Colonic mucosa (tissue), 4 donors: ENCODE measurements at regions not wholly inside any gene's neighbourhood (a gene's known extent, or its start where the extent isn't known, plus 50 kb on each side); places are given as distances from the start of the nearest gene placed in this dataset.

Experiments used
- DNase-seq: peaks from one replicate; pipeline ENCODE4 v3.0.0-alpha.2; 2020
- H3K27ac ChIP-seq: fragments of 200-600 bp; one replicate; pipeline ENCODE4 v1.8.0; 2021
- H3K27me3 ChIP-seq: fragments of 200-600 bp; one replicate; pipeline ENCODE4 v1.8.0; 2021
- H3K36me3 ChIP-seq: fragments of 200-600 bp; one replicate; pipeline ENCODE4 v1.8.0; 2021
- H3K4me1 ChIP-seq: fragments of 200-600 bp; one replicate; pipeline ENCODE4 v1.8.0; 2021; ENCODE audit warnings: mild to moderate bottlenecking
- H3K4me3 ChIP-seq: fragments of 200-600 bp; one replicate; pipeline ENCODE4 v1.8.0; 2021
- H3K9ac ChIP-seq, 2 donors: one replicate each; pipeline ENCODE4 v1.7.0; 2013; ENCODE audit warnings: control low read depth in 2 of 2, low read depth in 2 of 2, low read length in 2 of 2
- H3K9me3 ChIP-seq: fragments of 200-600 bp; one replicate; pipeline ENCODE4 v1.8.0; 2021
- intact Hi-C: fragments of 100-400 bp; cut with DNase I; formaldehyde crosslinking; loops from one replicate; pipeline ENCODE4 v1.14.1; 2022
- TF ChIP-seq, protein P1 (sequence below): fragments of 200-600 bp; IDR thresholded peaks from one replicate; pipeline ENCODE4 v1.8.0; 2022; ENCODE audit warnings: antibody characterized with exemption, mild to moderate bottlenecking
- donor health status: healthy.
- donor health status: DM: no; HTN: no; CAD: no.
- donor health status: DM: no; HTN: no; CAD: no.

DNA sequence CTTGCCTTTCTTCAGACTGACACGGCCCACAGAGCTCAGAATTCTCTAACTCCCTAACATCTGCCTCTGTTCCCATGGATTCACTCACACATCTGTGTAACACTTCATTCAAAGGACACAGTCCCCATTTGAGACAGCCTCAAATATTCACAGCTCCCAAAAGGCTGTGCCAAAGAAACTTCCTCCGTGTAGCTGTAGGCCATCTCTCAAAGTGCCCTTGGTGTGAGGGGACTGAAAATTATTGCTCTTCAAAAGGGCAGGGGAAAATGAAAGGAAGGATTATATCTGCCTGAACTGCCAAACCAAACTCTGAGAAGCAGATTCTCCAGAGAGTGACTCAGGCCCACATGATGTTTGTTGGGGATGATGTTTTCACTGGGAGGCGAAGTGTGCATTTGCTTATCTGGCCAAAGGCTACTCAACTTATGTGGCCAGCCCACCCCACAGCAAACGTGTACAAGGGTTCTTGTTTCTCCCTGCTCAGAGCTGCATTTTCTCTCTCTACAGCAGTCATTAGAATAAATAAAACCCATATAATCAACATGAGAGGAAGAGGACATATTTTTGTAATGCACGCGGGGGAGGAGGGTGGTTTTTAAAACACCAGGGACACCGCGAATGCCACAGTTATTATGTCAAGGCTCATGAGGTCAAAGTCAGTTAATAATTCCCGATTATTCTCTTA lies 302.4 kb upstream of the NFE2L3 start:
- no peak for DNase-seq
- Histone ChIP-seq H3K27me3 (peaks cover 8% of the 10 kb centered on the region), H3K4me1 (peaks cover 6% of the 10 kb centered on the region), H3K36me3 (no peaks in the 10 kb centered on the region), H3K9me3 (no peaks in the 10 kb centered on the region), H3K27ac (peak overlapping the region; percentile 5), H3K4me3 (no peak overlapping the region), H3K9ac (no peak overlapping the region)
- TF ChIP-seq, protein P1, sequence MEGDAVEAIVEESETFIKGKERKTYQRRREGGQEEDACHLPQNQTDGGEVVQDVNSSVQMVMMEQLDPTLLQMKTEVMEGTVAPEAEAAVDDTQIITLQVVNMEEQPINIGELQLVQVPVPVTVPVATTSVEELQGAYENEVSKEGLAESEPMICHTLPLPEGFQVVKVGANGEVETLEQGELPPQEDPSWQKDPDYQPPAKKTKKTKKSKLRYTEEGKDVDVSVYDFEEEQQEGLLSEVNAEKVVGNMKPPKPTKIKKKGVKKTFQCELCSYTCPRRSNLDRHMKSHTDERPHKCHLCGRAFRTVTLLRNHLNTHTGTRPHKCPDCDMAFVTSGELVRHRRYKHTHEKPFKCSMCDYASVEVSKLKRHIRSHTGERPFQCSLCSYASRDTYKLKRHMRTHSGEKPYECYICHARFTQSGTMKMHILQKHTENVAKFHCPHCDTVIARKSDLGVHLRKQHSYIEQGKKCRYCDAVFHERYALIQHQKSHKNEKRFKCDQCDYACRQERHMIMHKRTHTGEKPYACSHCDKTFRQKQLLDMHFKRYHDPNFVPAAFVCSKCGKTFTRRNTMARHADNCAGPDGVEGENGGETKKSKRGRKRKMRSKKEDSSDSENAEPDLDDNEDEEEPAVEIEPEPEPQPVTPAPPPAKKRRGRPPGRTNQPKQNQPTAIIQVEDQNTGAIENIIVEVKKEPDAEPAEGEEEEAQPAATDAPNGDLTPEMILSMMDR, result no peak
- intact Hi-C loops, result loop anchor here (5.0 kb wide), 3 partner anchors 282 to 597 kb away; no protein-coding TSS in a partner anchor

GRCh38 chr7:25850216-25850615 lies 301.8 kb upstream of the NFE2L3 start:
- TF ChIP-seq, protein P1, result no peak
- intact Hi-C loops, result loop anchor here (5.0 kb wide), 3 partner anchors 283 to 598 kb away; no protein-coding TSS in a partner anchor
- H3K4me1 ChIP-seq, result peaks cover 6% of the 10 kb centered on the region
- peaks cover 8% of the 10 kb centered on the region for H3K27me3 ChIP-seq
- H3K4me3 ChIP-seq, result no peak overlapping the region
- no peaks in the 10 kb centered on the region for H3K36me3 ChIP-seq
- H3K27ac ChIP-seq, result peak overlapping the region; percentile 5
- H3K9me3 ChIP-seq, result no peaks in the 10 kb centered on the region
- DNase-seq, result no peak
- no peak overlapping the region for H3K9ac ChIP-seq

DNA sequence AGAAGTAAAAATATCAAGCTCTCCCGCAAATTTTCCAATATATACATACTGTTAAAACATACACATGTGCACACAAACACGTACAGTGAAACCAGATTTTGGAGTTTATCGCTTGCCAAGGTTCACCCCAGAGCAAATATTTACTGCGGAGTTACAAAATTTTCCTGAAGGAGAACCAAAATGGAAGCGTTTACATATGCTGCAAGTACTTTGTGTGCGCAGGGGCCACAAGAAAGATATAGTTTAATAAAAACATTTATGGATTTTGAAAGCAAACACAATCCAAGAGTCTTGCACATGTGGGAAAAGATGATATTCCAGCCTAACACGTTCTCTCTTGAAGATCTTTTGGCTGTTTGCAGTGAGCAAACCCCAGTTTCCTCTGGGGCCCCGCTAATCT lies 301.3 kb upstream of the NFE2L3 start:
- peaks cover 8% of the 10 kb centered on the region for H3K27me3 ChIP-seq
- peak overlapping the region; percentile 5 for H3K27ac ChIP-seq
- intact Hi-C loops, result loop anchor here (5.0 kb wide), 3 partner anchors 283 to 598 kb away; no protein-coding TSS in a partner anchor
- H3K36me3 ChIP-seq, result no peaks in the 10 kb centered on the region
- H3K4me3 ChIP-seq, result no peak overlapping the region
- TF ChIP-seq, protein P1, result no peak
- no peaks in the 10 kb centered on the region for H3K9me3 ChIP-seq
- peak overlapping the region in 1 of 2 donors; percentile 26 for H3K9ac ChIP-seq
- DNase-seq, result no peak
- peaks cover 6% of the 10 kb centered on the region for H3K4me1 ChIP-seq

DNA sequence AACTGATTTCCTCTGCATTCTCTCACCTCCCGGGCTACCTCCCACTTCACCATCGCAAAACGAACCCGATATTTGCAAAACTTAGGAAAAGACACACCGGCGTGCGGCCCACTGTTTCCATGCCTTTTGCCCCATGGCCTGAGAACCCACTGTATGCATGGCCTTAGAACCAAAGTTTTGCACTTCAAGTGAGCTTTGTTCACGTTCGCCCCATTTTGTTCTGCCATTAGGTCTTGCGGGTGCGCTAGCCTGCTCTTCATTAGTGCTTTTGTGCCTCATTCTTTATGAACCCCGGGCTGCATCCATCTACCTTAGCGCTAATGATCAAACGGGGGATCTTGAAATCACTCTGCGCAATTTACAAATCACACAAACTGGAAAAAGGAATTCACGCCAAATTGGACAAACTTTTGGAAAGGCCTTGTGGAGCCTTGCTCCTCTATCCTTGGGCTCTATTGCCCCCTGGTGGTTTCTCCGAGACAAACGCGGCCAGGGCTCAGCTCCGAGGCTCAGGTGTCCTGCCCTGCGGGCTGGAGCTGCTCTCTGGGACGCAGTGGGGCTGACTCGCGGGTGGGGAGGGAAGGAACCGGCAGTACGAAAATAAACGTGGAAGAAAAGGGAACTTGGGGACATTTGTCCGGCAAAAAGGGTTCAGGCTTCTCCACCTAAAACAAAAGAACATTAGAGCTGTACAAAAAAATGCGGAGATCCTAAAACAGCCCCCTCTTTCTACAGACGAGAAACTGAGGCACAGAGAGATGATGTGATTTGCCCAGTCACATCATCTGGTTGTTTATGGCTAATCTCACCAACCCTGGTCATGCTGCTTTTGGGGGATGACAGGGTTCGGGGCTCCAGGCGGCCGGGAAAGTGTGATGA lies 300.4 kb upstream of the NFE2L3 start:
- H3K27me3 ChIP-seq, result peaks cover 8% of the 10 kb centered on the region
- peak; percentile 95 for DNase-seq
- peaks cover 6% of the 10 kb centered on the region for H3K4me1 ChIP-seq
- intact Hi-C loops, result loop anchor here (5.0 kb wide), 3 partner anchors 284 to 599 kb away; no protein-coding TSS in a partner anchor
- H3K27ac ChIP-seq, result peak overlapping the region; percentile 44
- no peaks in the 10 kb centered on the region for H3K9me3 ChIP-seq
- TF ChIP-seq, protein P1, result peak; percentile 63
- peak overlapping the region; percentile 25 for H3K4me3 ChIP-seq
- no peaks in the 10 kb centered on the region for H3K36me3 ChIP-seq
- H3K9ac ChIP-seq, result peak overlapping the region; percentile 24 to 26

- DNase-seq, result peak; percentile 75
- H3K4me1 ChIP-seq, result peaks cover 6% of the 10 kb centered on the region
- peak overlapping the region; percentile 44 for H3K27ac ChIP-seq
- intact Hi-C loops, result loop anchor here (5.0 kb wide), 3 partner anchors 285 to 600 kb away; no protein-coding TSS in a partner anchor
- H3K36me3 ChIP-seq, result no peaks in the 10 kb centered on the region
- H3K9me3 ChIP-seq, result no peaks in the 10 kb centered on the region
- peak overlapping the region; percentile 25 for H3K4me3 ChIP-seq
- H3K9ac ChIP-seq, result peak overlapping the region in 1 of 2 donors; percentile 26
- H3K27me3 ChIP-seq, result peaks cover 8% of the 10 kb centered on the region
- TF ChIP-seq, protein P1, result no peak
Measured at GRCh38 chr7:25852211-25852938, 299.6 kb upstream of the NFE2L3 start.
